ENCODE measurements at regions not wholly inside any gene's neighbourhood (a gene's known extent, or its start where the extent isn't known, plus 50 kb on each side); places are given as distances from the start of the nearest gene placed in this dataset.

DNA sequence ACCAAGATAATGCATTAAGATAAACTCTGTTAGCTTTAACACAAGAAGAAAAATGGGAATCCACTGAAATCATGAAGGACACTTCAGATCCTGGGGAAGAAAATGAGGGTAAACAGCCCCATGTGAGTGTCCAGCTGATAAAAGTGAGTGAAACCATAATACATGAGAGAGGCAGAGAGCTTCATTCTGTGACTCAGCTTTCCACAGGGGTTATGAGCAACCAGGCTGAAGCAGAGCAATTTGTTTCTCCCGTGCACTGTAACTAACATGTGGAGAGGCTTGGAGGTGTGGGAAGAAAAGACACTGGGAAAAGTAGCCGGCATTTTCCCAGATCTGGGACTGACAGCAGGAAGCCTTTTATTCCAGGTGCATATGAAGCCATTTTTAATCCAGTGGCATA, 971.7 kb downstream of the ANKRD7 start:
- Histone ChIP-seq H3K9me3 (ENCODE audit: control insufficient read depth in 2 of 2, insufficient read depth in 1 of 2, low read depth in 1 of 2, low read length in 1 of 2) (no peaks in the 10 kb centered on the region), H3K36me3 (ENCODE audit: control insufficient read depth in 3 of 3, insufficient read depth in 2 of 3, low read depth in 1 of 3, low read length in 3 of 3) (no peaks in the 10 kb centered on the region), H3K27me3 (ENCODE audit: control insufficient read depth in 3 of 3, insufficient read depth in 3 of 3, low read length in 3 of 3) (no peaks in the 10 kb centered on the region), H3K27ac (ENCODE audit: low read depth in 1 of 3, low read length in 2 of 3) (no peak overlapping the region), H3K4me3 (ENCODE audit: low read depth in 1 of 3, low read length in 3 of 3) (no peak overlapping the region), H3K4me1 (ENCODE audit: control insufficient read depth in 3 of 3, insufficient read depth in 2 of 3, low read depth in 1 of 3, low read length in 2 of 3) (no peaks in the 10 kb centered on the region)
- no peak for FAIRE-seq
- DNase-seq, result no peak
- WGBS, 3 donors, result 58 to 72% (median 61%) methylated on average over 2 of the region's 2 CpGs

DNA sequence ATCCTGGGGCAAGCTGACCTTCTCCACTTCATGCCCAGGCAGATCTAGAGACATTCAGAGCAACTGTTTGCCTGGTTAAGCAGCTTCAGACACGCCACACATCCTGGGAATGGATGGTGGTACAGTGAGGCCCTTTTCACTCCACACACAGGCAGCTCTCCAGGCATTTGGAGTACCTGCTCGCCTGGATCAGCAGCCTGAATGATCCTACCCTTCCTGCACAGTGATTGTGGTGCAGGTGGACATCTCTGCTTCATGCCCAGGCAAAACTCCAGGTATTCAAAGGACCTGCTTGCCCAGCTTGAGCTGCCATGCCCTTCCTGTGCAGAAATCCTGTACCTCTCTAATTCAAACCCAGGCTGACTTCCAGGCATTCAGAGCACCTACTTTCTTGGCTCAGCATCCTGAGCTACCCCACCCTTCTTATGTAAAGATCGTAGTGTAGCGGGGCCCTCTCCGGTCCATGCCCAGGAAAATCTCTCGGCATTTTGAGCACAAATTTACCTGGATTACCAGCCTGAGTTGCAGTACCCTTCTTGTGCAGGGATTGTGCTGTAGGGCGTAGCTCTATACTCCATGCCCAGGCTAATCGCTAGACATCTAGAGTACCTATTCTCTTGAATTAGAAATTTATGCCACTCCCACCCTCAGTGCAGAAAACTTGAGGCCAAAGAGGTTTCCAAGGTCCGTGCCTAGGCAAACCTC, 972.8 kb downstream of the ANKRD7 start:
- FAIRE-seq (no peak), DNase-seq (no peak)
- Histone ChIP-seq H3K9me3 (ENCODE audit: control insufficient read depth in 2 of 2, insufficient read depth in 1 of 2, low read depth in 1 of 2, low read length in 1 of 2) (no peaks in the 10 kb centered on the region), H3K4me1 (ENCODE audit: control insufficient read depth in 3 of 3, insufficient read depth in 2 of 3, low read depth in 1 of 3, low read length in 2 of 3) (no peaks in the 10 kb centered on the region), H3K36me3 (ENCODE audit: control insufficient read depth in 3 of 3, insufficient read depth in 2 of 3, low read depth in 1 of 3, low read length in 3 of 3) (no peaks in the 10 kb centered on the region), H3K27ac (ENCODE audit: low read depth in 1 of 3, low read length in 2 of 3) (no peak overlapping the region), H3K4me3 (ENCODE audit: low read depth in 1 of 3, low read length in 3 of 3) (no peak overlapping the region), H3K27me3 (ENCODE audit: control insufficient read depth in 3 of 3, insufficient read depth in 3 of 3, low read length in 3 of 3) (no peaks in the 10 kb centered on the region)
- 66 to 78% (median 74%) methylated on average over 9 of the region's 9 CpGs for WGBS, 3 donors

DNA sequence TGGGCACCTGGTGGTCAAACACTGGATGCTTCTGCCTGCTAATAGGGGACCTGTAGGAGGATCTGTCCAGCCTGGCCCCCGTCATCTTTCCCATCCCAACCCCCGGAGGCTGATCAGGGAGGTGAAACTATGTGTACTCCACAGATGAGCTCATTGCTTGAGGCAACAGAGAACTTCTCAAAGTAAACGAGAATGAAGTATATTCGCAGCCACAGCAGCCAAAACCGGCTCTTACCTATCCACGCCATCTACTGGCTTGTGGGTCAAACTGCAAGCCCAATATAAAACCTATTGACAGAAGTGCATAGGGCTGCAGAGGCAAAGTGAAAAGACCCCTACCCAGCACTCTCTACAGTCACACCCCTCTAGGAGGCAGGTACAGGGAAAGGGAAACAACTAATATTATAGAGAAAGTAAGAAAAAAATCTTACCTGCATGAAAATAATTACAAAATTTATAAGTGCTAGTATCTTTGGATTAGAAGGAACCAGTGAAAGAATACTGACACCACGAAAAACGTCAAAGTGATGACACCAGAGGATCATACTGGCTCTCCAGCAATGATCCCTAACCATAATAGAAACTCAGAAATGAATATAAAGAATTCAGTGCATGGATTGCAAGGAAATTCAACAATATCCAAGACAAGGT, 973.5 kb downstream of the ANKRD7 start:
- Histone ChIP-seq H3K36me3 (ENCODE audit: control insufficient read depth in 3 of 3, insufficient read depth in 2 of 3, low read depth in 1 of 3, low read length in 3 of 3) (no peaks in the 10 kb centered on the region), H3K27me3 (ENCODE audit: control insufficient read depth in 3 of 3, insufficient read depth in 3 of 3, low read length in 3 of 3) (no peaks in the 10 kb centered on the region), H3K4me1 (ENCODE audit: control insufficient read depth in 3 of 3, insufficient read depth in 2 of 3, low read depth in 1 of 3, low read length in 2 of 3) (no peaks in the 10 kb centered on the region), H3K27ac (ENCODE audit: low read depth in 1 of 3, low read length in 2 of 3) (no peak overlapping the region), H3K9me3 (ENCODE audit: control insufficient read depth in 2 of 2, insufficient read depth in 1 of 2, low read depth in 1 of 2, low read length in 1 of 2) (no peaks in the 10 kb centered on the region), H3K4me3 (ENCODE audit: low read depth in 1 of 3, low read length in 3 of 3) (no peak overlapping the region)
- 17 to 24% (median 17%) methylated on average over 8 of the region's 8 CpGs for WGBS, 3 donors
- DNase-seq, result peak; percentile 12 to 26
- no peak for FAIRE-seq

DNA sequence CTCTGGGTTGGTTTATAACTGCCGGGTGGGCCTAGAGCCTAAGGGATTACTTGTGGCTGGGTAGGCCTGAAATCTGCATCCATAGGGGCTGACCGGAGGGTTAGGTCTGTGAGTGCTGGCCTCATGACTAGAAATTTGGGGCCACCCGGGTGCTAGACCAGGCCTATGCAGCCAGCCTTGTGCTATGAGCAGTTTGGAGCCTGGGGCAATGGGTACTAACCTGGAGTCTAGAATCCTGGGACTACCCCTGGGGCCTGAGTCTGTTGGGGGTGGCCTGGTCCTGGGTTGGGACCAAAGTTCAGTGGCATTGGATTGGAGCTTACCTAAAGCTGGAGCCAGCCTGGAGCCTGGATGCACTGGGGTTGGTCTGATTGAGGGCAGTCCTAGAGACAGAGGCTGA, 995.2 kb downstream of the ANKRD7 start:
- Histone ChIP-seq H3K36me3 (ENCODE audit: control insufficient read depth in 3 of 3, insufficient read depth in 2 of 3, low read depth in 1 of 3, low read length in 3 of 3) (no peaks in the 10 kb centered on the region), H3K9me3 (ENCODE audit: control insufficient read depth in 2 of 2, insufficient read depth in 1 of 2, low read depth in 1 of 2, low read length in 1 of 2) (peaks cover 0 to 15% of the 10 kb centered on the region in 2 donors), H3K4me1 (ENCODE audit: control insufficient read depth in 3 of 3, insufficient read depth in 2 of 3, low read depth in 1 of 3, low read length in 2 of 3) (no peaks in the 10 kb centered on the region), H3K27ac (ENCODE audit: low read depth in 1 of 3, low read length in 2 of 3) (no peak overlapping the region), H3K4me3 (ENCODE audit: low read depth in 1 of 3, low read length in 3 of 3) (no peak overlapping the region), H3K27me3 (ENCODE audit: control insufficient read depth in 3 of 3, insufficient read depth in 3 of 3, low read length in 3 of 3) (no peaks in the 10 kb centered on the region)
- no peak for FAIRE-seq
- WGBS, 3 donors, result 87 to 90% (median 89%) methylated on average over 3 of the region's 3 CpGs
- DNase-seq, result no peak

DNA sequence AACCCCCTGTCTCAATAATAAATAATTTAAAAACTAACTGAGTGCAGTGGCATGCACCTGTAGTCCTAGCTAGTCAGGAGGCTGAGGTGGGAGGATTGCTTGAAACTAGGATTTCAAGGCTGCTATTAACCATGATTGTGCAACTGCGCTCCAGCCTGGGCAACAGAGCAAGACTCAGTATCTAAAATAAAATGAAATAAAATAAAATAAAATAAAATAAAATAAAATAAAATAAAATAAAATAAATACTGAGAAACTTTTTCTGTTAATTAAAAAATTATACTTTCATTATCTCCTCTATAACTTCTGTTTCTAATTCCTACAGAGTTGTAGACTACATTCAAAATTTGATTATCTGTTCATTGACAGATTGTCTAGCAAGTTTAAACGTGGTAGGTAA, 999.4 kb downstream of the ANKRD7 start:
- no peak for DNase-seq
- Histone ChIP-seq H3K4me3 (ENCODE audit: low read depth in 1 of 3, low read length in 3 of 3) (no peak overlapping the region), H3K27me3 (ENCODE audit: control insufficient read depth in 3 of 3, insufficient read depth in 3 of 3, low read length in 3 of 3) (no peaks in the 10 kb centered on the region), H3K4me1 (ENCODE audit: control insufficient read depth in 3 of 3, insufficient read depth in 2 of 3, low read depth in 1 of 3, low read length in 2 of 3) (no peaks in the 10 kb centered on the region), H3K9me3 (ENCODE audit: control insufficient read depth in 2 of 2, insufficient read depth in 1 of 2, low read depth in 1 of 2, low read length in 1 of 2) (peaks cover 0 to 10% of the 10 kb centered on the region in 2 donors), H3K27ac (ENCODE audit: low read depth in 1 of 3, low read length in 2 of 3) (no peak overlapping the region), H3K36me3 (ENCODE audit: control insufficient read depth in 3 of 3, insufficient read depth in 2 of 3, low read depth in 1 of 3, low read length in 3 of 3) (no peaks in the 10 kb centered on the region)
- no peak for FAIRE-seq
- WGBS, 3 donors, result 56 to 74% (median 62%) methylated on average over 2 of the region's 2 CpGs

DNA sequence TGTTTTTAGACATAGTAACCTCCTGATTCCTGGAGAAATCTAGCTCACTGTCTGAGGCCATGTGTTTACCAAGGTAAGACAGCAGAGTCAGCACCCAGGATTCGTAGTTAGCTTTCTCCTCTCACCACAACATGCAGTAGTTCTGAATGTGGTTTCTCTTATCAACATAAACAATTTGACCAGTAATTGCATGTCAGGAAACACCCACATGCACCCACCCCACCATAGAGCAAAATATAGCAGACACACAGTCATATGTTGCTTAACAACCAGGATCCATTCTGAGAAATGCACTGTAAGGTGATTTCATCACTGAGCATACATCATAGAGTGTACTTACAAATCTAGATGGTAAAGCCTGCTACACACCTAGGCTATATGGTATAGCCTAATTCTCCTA, 1004.0 kb downstream of the ANKRD7 start:
- DNase-seq, result no peak
- H3K9me3 ChIP-seq (ENCODE audit: control insufficient read depth in 2 of 2, insufficient read depth in 1 of 2, low read depth in 1 of 2, low read length in 1 of 2), result no peaks in the 10 kb centered on the region
- H3K27ac ChIP-seq (ENCODE audit: low read depth in 1 of 3, low read length in 2 of 3), result no peak overlapping the region
- 51 to 57% (median 53%) methylated on average over 1 of the region's 1 CpG for whole genome bisulfite sequencing, 3 donors
- no peak overlapping the region for H3K4me3 ChIP-seq (ENCODE audit: low read depth in 1 of 3, low read length in 3 of 3)
- no peaks in the 10 kb centered on the region for H3K36me3 ChIP-seq (ENCODE audit: control insufficient read depth in 3 of 3, insufficient read depth in 2 of 3, low read depth in 1 of 3, low read length in 3 of 3)
- no peaks in the 10 kb centered on the region for H3K4me1 ChIP-seq (ENCODE audit: control insufficient read depth in 3 of 3, insufficient read depth in 2 of 3, low read depth in 1 of 3, low read length in 2 of 3)
- no peaks in the 10 kb centered on the region for H3K27me3 ChIP-seq (ENCODE audit: control insufficient read depth in 3 of 3, insufficient read depth in 3 of 3, low read length in 3 of 3)
- no peak for FAIRE-seq

- no peaks in the 10 kb centered on the region for H3K4me1 ChIP-seq (ENCODE audit: control insufficient read depth in 3 of 3, insufficient read depth in 2 of 3, low read depth in 1 of 3, low read length in 2 of 3)
- H3K36me3 ChIP-seq (ENCODE audit: control insufficient read depth in 3 of 3, insufficient read depth in 2 of 3, low read depth in 1 of 3, low read length in 3 of 3), result no peaks in the 10 kb centered on the region
- no peaks in the 10 kb centered on the region for H3K9me3 ChIP-seq (ENCODE audit: control insufficient read depth in 2 of 2, insufficient read depth in 1 of 2, low read depth in 1 of 2, low read length in 1 of 2)
- H3K4me3 ChIP-seq (ENCODE audit: low read depth in 1 of 3, low read length in 3 of 3), result no peak overlapping the region
- FAIRE-seq (no peak), DNase-seq (no peak)
- no peaks in the 10 kb centered on the region for H3K27me3 ChIP-seq (ENCODE audit: control insufficient read depth in 3 of 3, insufficient read depth in 3 of 3, low read length in 3 of 3)
- no peak overlapping the region for H3K27ac ChIP-seq (ENCODE audit: low read depth in 1 of 3, low read length in 2 of 3)
- WGBS, 3 donors, result 69 to 73% (median 70%) methylated on average over 2 of the region's 2 CpGs
Observed at GRCh38 chr7:119232091-119232490, 1007.6 kb downstream of the ANKRD7 start.

GRCh38 chr7:119233015-119233414, 1008.5 kb downstream of the ANKRD7 start:
- WGBS, 3 donors, result 86 to 97% (median 91%) methylated on average over 1 of the region's 1 CpG
- no peak for FAIRE-seq
- no peak for DNase-seq
- Histone ChIP-seq H3K27ac (ENCODE audit: low read depth in 1 of 3, low read length in 2 of 3) (no peak overlapping the region), H3K9me3 (ENCODE audit: control insufficient read depth in 2 of 2, insufficient read depth in 1 of 2, low read depth in 1 of 2, low read length in 1 of 2) (no peaks in the 10 kb centered on the region), H3K4me3 (ENCODE audit: low read depth in 1 of 3, low read length in 3 of 3) (no peak overlapping the region), H3K27me3 (ENCODE audit: control insufficient read depth in 3 of 3, insufficient read depth in 3 of 3, low read length in 3 of 3) (no peaks in the 10 kb centered on the region), H3K36me3 (ENCODE audit: control insufficient read depth in 3 of 3, insufficient read depth in 2 of 3, low read depth in 1 of 3, low read length in 3 of 3) (no peaks in the 10 kb centered on the region), H3K4me1 (ENCODE audit: control insufficient read depth in 3 of 3, insufficient read depth in 2 of 3, low read depth in 1 of 3, low read length in 2 of 3) (no peaks in the 10 kb centered on the region)

- Histone ChIP-seq H3K27ac (ENCODE audit: low read depth in 1 of 3, low read length in 2 of 3) (no peak overlapping the region), H3K4me3 (ENCODE audit: low read depth in 1 of 3, low read length in 3 of 3) (no peak overlapping the region), H3K4me1 (ENCODE audit: control insufficient read depth in 3 of 3, insufficient read depth in 2 of 3, low read depth in 1 of 3, low read length in 2 of 3) (no peaks in the 10 kb centered on the region), H3K9me3 (ENCODE audit: control insufficient read depth in 2 of 2, insufficient read depth in 1 of 2, low read depth in 1 of 2, low read length in 1 of 2) (no peaks in the 10 kb centered on the region), H3K27me3 (ENCODE audit: control insufficient read depth in 3 of 3, insufficient read depth in 3 of 3, low read length in 3 of 3) (no peaks in the 10 kb centered on the region), H3K36me3 (ENCODE audit: control insufficient read depth in 3 of 3, insufficient read depth in 2 of 3, low read depth in 1 of 3, low read length in 3 of 3) (no peaks in the 10 kb centered on the region)
- no peak for FAIRE-seq
- no peak for DNase-seq
Observed at GRCh38 chr7:119252962-119253361, 1020.0 kb upstream of the KCND2 start.

All from small intestine (tissue), 7 donors.